IMR-90 (cell line): ENCODE measurements at regions not wholly inside any gene's neighbourhood (a gene's known extent, or its start where the extent isn't known, plus 50 kb on each side); places are given as distances from the start of the nearest gene placed in this dataset.

Experiments
- ATAC-seq: fragments of 200-7000 bp; cut with Tn5 transposase; 2 replicates; pipeline ENCODE4 v1.9.1; 2020; ENCODE audit warnings: low read depth, mild to moderate bottlenecking, moderate library complexity
- BruUV-seq: library from RNA; stranded (reverse); fragments of 400-500 nt; replicated peaks from 2 replicates; lab custom pipeline; 2021; lab: Mats Ljungman, UMichigan
- CTCF ChIA-PET: fragments of 300-600 bp; formaldehyde crosslinking; extraction: SDS; loops from one replicate; lab custom pipeline; 2021; ENCODE audit warnings: antibody characterized with exemption; lab: Yijun Ruan, JAX
- POLR2A ChIA-PET: fragments of 300-600 bp; sonication (Branson Sonifier 250); formaldehyde crosslinking; loops from one replicate; lab custom pipeline; 2022; ENCODE audit warnings: antibody characterized with exemption; ENCODE audit not compliant: unreplicated experiment; lab: Charles Lee
- DNase-seq: peaks from one replicate; pipeline ENCODE4 v3.0.0; 2013
- H2AFZ ChIP-seq: replicated peaks from 2 replicates; pipeline ENCODE3; 2013; ENCODE audit warnings: low read length, mild to moderate bottlenecking; ENCODE audit not compliant: poor library complexity
- H2AK5ac ChIP-seq: 2 replicates; pipeline ENCODE4 v1.6.1; 2013; ENCODE audit warnings: low read depth, low read length, inconsistent platforms
- H2AK9ac ChIP-seq: replicated peaks from 2 replicates; pipeline ENCODE3; 2013; ENCODE audit warnings: mild to moderate bottlenecking, low read depth, low read length, moderate library complexity; ENCODE audit not compliant: poor library complexity
- H2BK120ac ChIP-seq: 2 replicates; pipeline ENCODE4 v1.6.1; 2013; ENCODE audit warnings: low read depth, low read length, inconsistent platforms
- H2BK15ac ChIP-seq: 3 replicates; pipeline ENCODE4 v1.6.1; 2013; ENCODE audit warnings: low read depth, low read length, inconsistent platforms
- H2BK20ac ChIP-seq: 2 replicates; pipeline ENCODE4 v1.6.1; 2013; ENCODE audit warnings: low read depth, mild to moderate bottlenecking, inconsistent platforms, low read length, moderate library complexity
- H2BK5ac ChIP-seq: 2 replicates; pipeline ENCODE4 v1.6.1; 2013; ENCODE audit warnings: mild to moderate bottlenecking, low read depth, low read length, inconsistent platforms; ENCODE audit not compliant: poor library complexity, severe bottlenecking
- H3K14ac ChIP-seq: replicated peaks from 2 replicates; pipeline ENCODE4 v1.6.1; 2013; ENCODE audit warnings: low read depth, low read length, inconsistent platforms
- H3K18ac ChIP-seq: 2 replicates; pipeline ENCODE4 v1.6.1; 2013; ENCODE audit warnings: low read depth, low read length, control low read depth
- H3K23ac ChIP-seq: 2 replicates; pipeline ENCODE4 v1.6.1; 2013; ENCODE audit warnings: low read depth, low read length, inconsistent platforms
- H3K27ac ChIP-seq: 2 replicates; pipeline ENCODE4 v1.5.1; 2013; ENCODE audit warnings: mild to moderate bottlenecking, control low read depth, low read length; ENCODE audit not compliant: insufficient read depth
- H3K27me3 ChIP-seq: 2 replicates; pipeline ENCODE4 v1.6.1; 2013; ENCODE audit warnings: low read length; ENCODE audit not compliant: control insufficient read depth, insufficient read depth
- H3K36me3 ChIP-seq: 2 replicates; pipeline ENCODE4 v1.6.1; 2013; ENCODE audit warnings: low read length, mixed read lengths; ENCODE audit not compliant: control insufficient read depth, insufficient read depth
- H3K4ac ChIP-seq: 2 replicates; pipeline ENCODE4 v1.6.1; 2013; ENCODE audit warnings: low read depth, low read length, inconsistent platforms
- H3K4me1 ChIP-seq: 2 replicates; pipeline ENCODE4 v1.6.1; 2013; ENCODE audit warnings: low read length, mixed read lengths; ENCODE audit not compliant: control insufficient read depth, insufficient read depth
- H3K4me2 ChIP-seq: 2 replicates; pipeline ENCODE4 v1.6.1; 2013; ENCODE audit warnings: low read depth, mild to moderate bottlenecking, control low read depth, low read length, moderate library complexity
- H3K4me3 ChIP-seq: 2 replicates; pipeline ENCODE4 v1.5.1; 2013; ENCODE audit warnings: low read depth, mild to moderate bottlenecking, control low read depth, low read length, moderate library complexity; ENCODE audit not compliant: insufficient read depth
- H3K56ac ChIP-seq: 2 replicates; pipeline ENCODE4 v1.6.1; 2013; ENCODE audit warnings: low read length, inconsistent platforms; ENCODE audit not compliant: insufficient read depth; ENCODE audit errors: extremely low read depth
- H3K79me1 ChIP-seq, 2 experiments: 2 replicates each; pipeline ENCODE4 v1.6.1; 2013; ENCODE audit warnings: low read length in 2 of 2, inconsistent platforms in 1 of 2, low read depth in 1 of 2
- H3K9ac ChIP-seq: 2 replicates; pipeline ENCODE4 v1.6.1; 2013; ENCODE audit warnings: low read depth, low read length, control low read depth
- H3K9me1 ChIP-seq: 2 replicates; pipeline ENCODE4 v1.6.1; 2013; ENCODE audit warnings: low read length, inconsistent platforms; ENCODE audit not compliant: insufficient read depth
- H3K9me3 ChIP-seq: 2 replicates; pipeline ENCODE4 v1.6.1; 2013; ENCODE audit warnings: low read length; ENCODE audit not compliant: control insufficient read depth, insufficient read depth
- H4K20me1 ChIP-seq: 2 replicates; pipeline ENCODE4 v1.6.1; 2013; ENCODE audit warnings: low read length, inconsistent platforms; ENCODE audit not compliant: insufficient read depth
- H4K5ac ChIP-seq: 2 replicates; pipeline ENCODE4 v1.6.1; 2013; ENCODE audit warnings: mild to moderate bottlenecking, low read depth, low read length, control low read depth
- H4K8ac ChIP-seq, 2 experiments: 2 replicates each; pipeline ENCODE4 v1.6.1; 2013; ENCODE audit warnings: low read depth in 2 of 2, low read length in 2 of 2, control low read depth in 1 of 2, inconsistent platforms in 1 of 2
- H4K91ac ChIP-seq: 2 replicates; pipeline ENCODE4 v1.6.1; 2013; ENCODE audit warnings: low read depth, low read length, inconsistent platforms; ENCODE audit not compliant: insufficient read depth
- BHLHE40 ChIP-seq: fragments of 150-350 bp; IDR thresholded peaks from 2 replicates; pipeline ENCODE4 v1.6.1; 2016; ENCODE audit warnings: mild to moderate bottlenecking, low read depth, low read length
- CEBPB ChIP-seq: IDR thresholded peaks from 2 replicates; pipeline ENCODE4 v1.6.1; 2012; ENCODE audit warnings: low read depth, low read length, improper control_type of control experiment
- CHD1 ChIP-seq: IDR thresholded peaks from 2 replicates; pipeline ENCODE4 v1.6.1; 2012; ENCODE audit warnings: low read depth, low read length, improper control_type of control experiment
- CTCF ChIP-seq: conservative IDR thresholded peaks from 2 replicates; pipeline ENCODE4 v1.5.1; 2012; ENCODE audit warnings: mild to moderate bottlenecking, low read depth, low read length, improper control_type of control experiment
- ELK1 ChIP-seq: fragments of 150-350 bp; IDR thresholded peaks from 2 replicates; pipeline ENCODE4 v1.6.1; 2016; ENCODE audit warnings: low read depth, mild to moderate bottlenecking, low read length, moderate library complexity, borderline replicate concordance
- FOS ChIP-seq: fragments of 150-350 bp; IDR thresholded peaks from 2 replicates; pipeline ENCODE4 v1.6.1; 2016; ENCODE audit warnings: low read depth, low read length
- MAFK ChIP-seq: IDR thresholded peaks from 2 replicates; pipeline ENCODE4 v1.6.1; 2012; ENCODE audit warnings: low read depth, low read length, improper control_type of control experiment
- MAZ ChIP-seq: IDR thresholded peaks from 2 replicates; pipeline ENCODE4 v1.6.1; 2012; ENCODE audit warnings: low read depth, mild to moderate bottlenecking, low read length, improper control_type of control experiment, moderate library complexity, borderline replicate concordance
- MXI1 ChIP-seq: IDR thresholded peaks from 2 replicates; pipeline ENCODE4 v1.6.1; 2012; ENCODE audit warnings: low read depth, mild to moderate bottlenecking, low read length, moderate library complexity, borderline replicate concordance
- NFE2L2 ChIP-seq: fragments of 150-350 bp; IDR thresholded peaks from 2 replicates; pipeline ENCODE4 v1.6.1; 2016; ENCODE audit warnings: low read depth, mild to moderate bottlenecking, low read length
- POLR2A ChIP-seq: IDR thresholded peaks from 2 replicates; pipeline ENCODE4 v1.6.1; 2012; ENCODE audit warnings: mild to moderate bottlenecking, low read depth, low read length
- RAD21 ChIP-seq: IDR thresholded peaks from 2 replicates; pipeline ENCODE4 v1.6.1; 2012; ENCODE audit warnings: low read length, improper control_type of control experiment
- RCOR1 ChIP-seq: IDR thresholded peaks from 2 replicates; pipeline ENCODE4 v1.6.1; 2012; ENCODE audit warnings: mild to moderate bottlenecking, low read length, improper control_type of control experiment; ENCODE audit not compliant: insufficient replicate concordance
- RFX5 ChIP-seq: IDR thresholded peaks from 2 replicates; pipeline ENCODE4 v1.8.0; 2012; ENCODE audit warnings: low read depth, mild to moderate bottlenecking, low read length, moderate library complexity
- SMC3 ChIP-seq: fragments of 150-350 bp; IDR thresholded peaks from 2 replicates; pipeline ENCODE4 v1.6.1; 2016; ENCODE audit warnings: low read depth, mild to moderate bottlenecking, antibody characterized with exemption, low read length, moderate library complexity
- USF2 ChIP-seq: fragments of 150-350 bp; IDR thresholded peaks from 2 replicates; pipeline ENCODE4 v1.6.1; 2017; ENCODE audit warnings: mild to moderate bottlenecking, antibody characterized with exemption, low read length, low read depth
- WGBS, 2 experiments: methylation state at CpG; one replicate each; pipeline versions ENCODE4 v1.1.5 to v1.1.7; 2013; ENCODE audit warnings: missing lambda C conversion rate in 2 of 2; ENCODE audit not compliant: insufficient read length in 1 of 2; ENCODE audit errors: extremely low coverage in 2 of 2; 5-methylcytosine and 5-hydroxymethylcytosine counted together
- dilution Hi-C: fragments of 300-500 bp; cut with HindIII; formaldehyde crosslinking; loops from one replicate; pipeline ENCODE4 v1.14.3; 2018; ENCODE audit warnings: low sequenced_read_pairs; ENCODE audit not compliant: unreplicated experiment
- in situ Hi-C: fragments of 300-500 bp; cut with MboI; formaldehyde crosslinking; loops from 3 replicates; pipeline ENCODE4 v1.14.3; 2019; ENCODE audit warnings: low sequenced_read_pairs, inconsistent platforms, mixed read lengths
- intact Hi-C: fragments of 100-400 bp; cut with micrococcal nuclease; formaldehyde crosslinking; loops from 2 replicates; pipeline ENCODE4 v1.10.0; 2022

- Histone ChIP-seq H3K9me1 (no peaks in the 10 kb centered on the region), H3K27me3 (no peaks in the 10 kb centered on the region), H2BK5ac (no peak overlapping the region), H2BK20ac (peak overlapping the region; percentile 31; the same call in 1 of the 2 replicates), H3K4me1 (no peaks in the 10 kb centered on the region), H2BK120ac (peak overlapping the region; percentile 61), H3K9me3 (no peaks in the 10 kb centered on the region), H3K56ac (no peak overlapping the region), H2AFZ (no peak overlapping the region), H2AK9ac (no peak overlapping the region), H3K4ac (0 out of 2 replicates have a peak overlapping the region, but pooled peaks have one; percentile 30), H4K5ac (no peak overlapping the region; the same call in 1 of the 2 replicates), H3K4me2 (no peak overlapping the region), H3K23ac (no peak overlapping the region), H3K79me1 (no peaks in the 10 kb centered on the region), H3K4me3 (no peak overlapping the region), H2BK15ac (peak overlapping the region; percentile 38; the same call in 1 of the 3 replicates), H3K9ac (no peak overlapping the region), H3K14ac (peak overlapping the region; percentile 78), H4K91ac (no peak overlapping the region), H3K36me3 (no peaks in the 10 kb centered on the region), H4K8ac (no peak overlapping the region), H4K20me1 (no peaks in the 10 kb centered on the region), H3K18ac (no peak overlapping the region), H2AK5ac (peak overlapping the region; percentile 49; the same call in 1 of the 2 replicates), H3K27ac (no peak overlapping the region)
- DNase-seq (peak; percentile 36), ATAC-seq (peak; percentile 54)
- CTCF ChIA-PET: no interaction called here
- no TSS peak for BruUV-seq
- intact Hi-C loops: no loop called here
- POLR2A ChIA-PET: no interaction called here
- TF ChIP-seq RAD21: no peak
- no peak for TF ChIP-seq RCOR1
- TF ChIP-seq NFE2L2: no peak
- no peak for TF ChIP-seq MAZ
- no peak for TF ChIP-seq ELK1
- no peak for TF ChIP-seq SMC3
- no peak for TF ChIP-seq BHLHE40
- TF ChIP-seq MXI1: no peak
- no peak for TF ChIP-seq POLR2A
- TF ChIP-seq MAFK: no peak
- no peak for TF ChIP-seq USF2
- TF ChIP-seq CTCF: no peak
- no peak for TF ChIP-seq CEBPB
- no peak for TF ChIP-seq FOS
- no peak for TF ChIP-seq CHD1
- no peak for TF ChIP-seq RFX5
- dilution Hi-C loops: no loop called here
- WGBS, 2 experiments: no CpG with 5 or more reads among the region's 2 CpGs
- in situ Hi-C loops: no loop called here
Observed at GRCh38 chr6:80465513-80465912, 359.0 kb downstream of the BCKDHB start.
